Left lung (tissue), 4 donors: ENCODE measurements at regions not wholly inside any gene's neighbourhood (a gene's known extent, or its start where the extent isn't known, plus 50 kb on each side); places are given as distances from the start of the nearest gene placed in this dataset.
"Not testable (repeated sequence)": the region's sequence is repeated elsewhere in the genome, so short reads cannot be mapped to it uniquely, and the experiment has no call there.

Experiments used
- ATAC-seq: fragments of 200-7000 bp; cut with Tn5 transposase; one replicate; pipeline ENCODE4 v1.9.1; 2020; ENCODE audit warnings: moderate library complexity
- DNase-seq, 4 donors: peaks; one replicate each; pipeline ENCODE4 v3.0.0-alpha.2; 2013 to 2020
- H3K27ac ChIP-seq, 2 donors: fragments of 200-600 bp; sonication (generic) in 1 of 2; one replicate each; pipeline versions ENCODE4 v1.5.0 to v1.8.0; 2020 to 2021
- H3K27me3 ChIP-seq, 2 donors: fragments of 200-600 bp; sonication (generic) in 1 of 2; one replicate each; pipeline versions ENCODE4 v1.5.0 to v1.8.0; 2020 to 2021
- H3K36me3 ChIP-seq, 2 donors: fragments of 200-600 bp; sonication (generic) in 1 of 2; one replicate each; pipeline versions ENCODE4 v1.5.0 to v1.8.0; 2020 to 2021
- H3K4me1 ChIP-seq, 2 donors: fragments of 200-600 bp; one replicate each; pipeline ENCODE4 v1.8.0; 2021
- H3K4me3 ChIP-seq, 2 donors: fragments of 200-600 bp; sonication (generic) in 1 of 2; one replicate each; pipeline versions ENCODE4 v1.5.0 to v1.8.0; 2020 to 2021; ENCODE audit warnings: mild to moderate bottlenecking in 1 of 2
- H3K9me3 ChIP-seq, 2 donors: fragments of 200-600 bp; sonication (generic) in 1 of 2; one replicate each; pipeline versions ENCODE4 v1.5.0 to v1.8.0; 2020 to 2021
- CTCF ChIP-seq, 2 donors: fragments of 200-600 bp; sonication (generic) in 1 of 2; IDR thresholded peaks; one replicate each; pipeline versions ENCODE4 v1.5.0 to v1.8.0; 2021; ENCODE audit warnings: antibody characterized with exemption in 2 of 2
- intact Hi-C, 2 donors: fragments of 100-400 bp; cut with DNase I; formaldehyde crosslinking; loops; one replicate each; pipeline versions ENCODE4 v1.11.2 to v1.14.2; 2022
- donor health status: DM: no; HTN: yes; CAD: no.
- donor health status: DM: no; HTN: no; CAD: no.

GRCh38 chr9:134526584-134527477 lies 114.8 kb upstream of the COL5A1 start:
- no peaks in the 10 kb centered on the region for H3K4me1 ChIP-seq
- H3K36me3 ChIP-seq, result no peaks in the 10 kb centered on the region
- ATAC-seq (peak; percentile 54), DNase-seq (peak in 1 of 4 donors; percentile 28)
- no peak overlapping the region for H3K4me3 ChIP-seq
- intact Hi-C loops, result no loop called here
- H3K27ac ChIP-seq, result peak overlapping the region in 1 of 2 donors; percentile 53
- H3K9me3 ChIP-seq, result peaks cover 0 to 10% of the 10 kb centered on the region in 2 donors
- peaks cover 0 to 24% of the 10 kb centered on the region in 2 donors for H3K27me3 ChIP-seq
- no peak for TF ChIP-seq CTCF (IDR thresholded peaks at IDR 0.05)

DNA sequence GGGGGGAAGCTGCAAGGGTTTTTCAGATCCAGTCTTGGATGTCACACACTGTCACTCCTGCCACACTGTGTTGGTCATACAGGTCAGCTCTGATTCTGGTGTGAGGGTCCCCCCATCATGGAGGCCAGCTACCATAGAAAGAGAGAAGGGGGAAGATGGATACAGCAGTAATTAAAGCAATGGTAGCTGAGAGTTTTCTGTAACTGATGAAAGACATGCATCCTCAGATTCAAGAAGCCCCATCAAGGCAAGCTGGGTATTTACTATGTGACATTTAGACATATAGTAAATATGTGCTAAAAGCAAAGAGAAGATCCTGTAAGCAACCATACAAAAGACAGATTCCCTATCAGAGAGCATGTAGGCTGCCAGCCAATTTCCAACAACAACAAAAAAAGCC lies 110.9 kb upstream of the COL5A1 start:
- DNase-seq (no peak), ATAC-seq (no peak)
- peaks cover 0 to 30% of the 10 kb centered on the region in 2 donors for H3K27me3 ChIP-seq
- peaks cover 0 to 12% of the 10 kb centered on the region in 2 donors for H3K9me3 ChIP-seq
- TF ChIP-seq CTCF (IDR thresholded peaks at IDR 0.05), result no peak
- H3K4me3 ChIP-seq, result no peak overlapping the region
- H3K36me3 ChIP-seq, result no peaks in the 10 kb centered on the region
- H3K4me1 ChIP-seq, result no peaks in the 10 kb centered on the region
- intact Hi-C loops, result no loop called here
- no peak overlapping the region for H3K27ac ChIP-seq

GRCh38 chr9:134531220-134531970 lies 110.2 kb upstream of the COL5A1 start:
- intact Hi-C loops, result no loop called here
- Histone ChIP-seq H3K36me3 (no peaks in the 10 kb centered on the region), H3K4me1 (no peaks in the 10 kb centered on the region), H3K27ac (no peak overlapping the region), H3K4me3 (no peak overlapping the region), H3K27me3 (peaks cover 0 to 24% of the 10 kb centered on the region in 2 donors), H3K9me3 (peaks cover 0 to 12% of the 10 kb centered on the region in 2 donors)
- TF ChIP-seq CTCF (IDR thresholded peaks at IDR 0.05), result no peak
- ATAC-seq, result no peak
- DNase-seq, result no peak

DNA sequence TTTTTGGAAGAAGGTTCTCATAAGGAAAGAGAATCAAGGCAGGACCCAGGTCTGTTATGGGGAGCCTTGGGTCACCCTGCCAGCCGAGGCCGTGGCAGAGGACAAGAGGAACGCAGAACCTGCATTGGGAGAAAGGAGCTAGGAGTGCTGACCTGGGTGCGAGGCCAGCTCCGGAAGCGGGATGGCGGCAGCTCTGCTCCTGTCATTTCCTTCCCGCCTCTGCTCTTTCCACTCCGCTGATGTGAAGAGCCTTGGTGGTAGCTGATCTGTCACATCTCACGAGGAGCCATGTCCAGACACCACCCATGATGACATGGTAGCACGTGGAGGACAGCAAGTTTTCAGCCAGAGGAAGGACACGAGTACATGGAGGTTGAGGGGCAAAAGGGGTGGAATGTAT lies 109.5 kb upstream of the COL5A1 start:
- Histone ChIP-seq H3K27ac (no peak overlapping the region), H3K9me3 (peaks cover 0 to 12% of the 10 kb centered on the region in 2 donors), H3K4me3 (no peak overlapping the region), H3K36me3 (no peaks in the 10 kb centered on the region), H3K4me1 (no peaks in the 10 kb centered on the region), H3K27me3 (peaks cover 0 to 26% of the 10 kb centered on the region in 2 donors)
- no peak for ATAC-seq
- DNase-seq, result no peak
- intact Hi-C loops, result no loop called here
- TF ChIP-seq CTCF (IDR thresholded peaks at IDR 0.05), result no peak

DNA sequence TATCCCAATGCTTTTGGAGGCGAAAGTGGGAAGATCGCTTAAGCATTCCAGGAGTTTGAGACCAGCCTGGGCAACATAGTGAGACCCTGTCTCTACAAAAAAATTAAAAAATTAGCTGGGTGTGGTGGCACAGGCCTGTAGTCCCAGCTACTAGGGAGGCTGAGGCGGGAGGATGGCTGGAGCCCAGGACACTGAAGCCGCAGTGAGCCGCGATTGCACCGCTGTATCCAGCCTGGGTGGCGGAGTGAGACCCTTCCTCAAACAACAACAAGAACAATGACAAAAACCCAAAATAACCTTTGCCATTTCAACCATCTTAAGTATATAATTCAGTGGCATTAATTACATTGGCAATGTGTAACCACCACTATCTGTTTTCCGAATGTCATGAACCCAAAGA lies 108.9 kb upstream of the COL5A1 start:
- H3K4me3 ChIP-seq, ATAC-seq, DNase-seq, H3K4me1 ChIP-seq, H3K27ac ChIP-seq, intact Hi-C loops, H3K36me3 ChIP-seq: not testable (repeated sequence)
- peaks cover 0 to 28% of the 10 kb centered on the region in 2 donors for H3K27me3 ChIP-seq
- H3K9me3 ChIP-seq, result peaks cover 0 to 12% of the 10 kb centered on the region in 2 donors
